ENCODE measurements at regions not wholly inside any gene's neighbourhood (a gene's known extent, or its start where the extent isn't known, plus 50 kb on each side); places are given as distances from the start of the nearest gene placed in this dataset.

DNA sequence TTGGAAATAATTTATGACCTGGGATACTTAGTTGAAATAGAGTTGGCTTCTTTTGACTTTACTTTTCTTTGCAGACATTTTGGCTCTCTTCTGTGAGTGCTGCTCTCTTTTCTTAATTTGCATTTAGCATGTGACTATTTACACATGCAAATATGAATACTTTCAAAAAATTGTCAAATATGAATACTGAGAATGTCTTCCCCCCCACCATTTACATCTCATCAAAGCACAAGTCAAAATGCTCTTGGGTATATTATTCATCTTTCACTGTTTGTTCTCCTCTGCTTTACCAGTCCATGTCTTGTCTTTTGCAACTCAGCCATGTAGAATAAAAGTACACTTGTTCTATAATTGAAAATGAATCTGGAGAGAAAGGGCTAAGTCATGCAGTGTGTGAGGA lies 126.5 kb downstream of the HHIPL2 start:
- DNase-seq (ENCODE audit: extremely low spot score) = no peak
- ChIA-PET CTCF (no interaction called here), POLR2A (no interaction called here)
- no peak for TF ChIP-seq L3MBTL2 (conservative IDR thresholded peaks at IDR 0.05)
- no peak for TF ChIP-seq NFRKB (IDR thresholded peaks at IDR 0.05)
- TF ChIP-seq ELF4 (IDR thresholded peaks at IDR 0.05) = no peak
- no peak for TF ChIP-seq TARDBP (IDR thresholded peaks at IDR 0.05)
- no peak for TF ChIP-seq ARNT (IDR thresholded peaks at IDR 0.05)
- no peak for TF ChIP-seq FOXA1 (IDR thresholded peaks at IDR 0.05)
- no peak for TF ChIP-seq BHLHE40 (IDR thresholded peaks at IDR 0.05; ENCODE audit: borderline replicate concordance)
- no peak for TF ChIP-seq HDGF (IDR thresholded peaks at IDR 0.05; ENCODE audit: borderline replicate concordance)
- TF ChIP-seq SP1 (IDR thresholded peaks at IDR 0.05) = no peak
- no peak for TF ChIP-seq FOXK2 (IDR thresholded peaks at IDR 0.05)
- TF ChIP-seq, protein P1, sequence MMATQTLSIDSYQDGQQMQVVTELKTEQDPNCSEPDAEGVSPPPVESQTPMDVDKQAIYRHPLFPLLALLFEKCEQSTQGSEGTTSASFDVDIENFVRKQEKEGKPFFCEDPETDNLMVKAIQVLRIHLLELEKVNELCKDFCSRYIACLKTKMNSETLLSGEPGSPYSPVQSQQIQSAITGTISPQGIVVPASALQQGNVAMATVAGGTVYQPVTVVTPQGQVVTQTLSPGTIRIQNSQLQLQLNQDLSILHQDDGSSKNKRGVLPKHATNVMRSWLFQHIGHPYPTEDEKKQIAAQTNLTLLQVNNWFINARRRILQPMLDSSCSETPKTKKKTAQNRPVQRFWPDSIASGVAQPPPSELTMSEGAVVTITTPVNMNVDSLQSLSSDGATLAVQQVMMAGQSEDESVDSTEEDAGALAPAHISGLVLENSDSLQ (IDR thresholded peaks at IDR 0.05) = no peak
- no peak for TF ChIP-seq ZNF384 (IDR thresholded peaks at IDR 0.05)
- TF ChIP-seq CTBP1 (IDR thresholded peaks at IDR 0.05; ENCODE audit: borderline replicate concordance) = no peak
- TF ChIP-seq SUZ12 (IDR thresholded peaks at IDR 0.05) = no peak
- TF ChIP-seq LEF1 (IDR thresholded peaks at IDR 0.05; ENCODE audit: borderline replicate concordance) = no peak
- no peak for TF ChIP-seq FOXM1 (IDR thresholded peaks at IDR 0.05; ENCODE audit: borderline replicate concordance)

DNA sequence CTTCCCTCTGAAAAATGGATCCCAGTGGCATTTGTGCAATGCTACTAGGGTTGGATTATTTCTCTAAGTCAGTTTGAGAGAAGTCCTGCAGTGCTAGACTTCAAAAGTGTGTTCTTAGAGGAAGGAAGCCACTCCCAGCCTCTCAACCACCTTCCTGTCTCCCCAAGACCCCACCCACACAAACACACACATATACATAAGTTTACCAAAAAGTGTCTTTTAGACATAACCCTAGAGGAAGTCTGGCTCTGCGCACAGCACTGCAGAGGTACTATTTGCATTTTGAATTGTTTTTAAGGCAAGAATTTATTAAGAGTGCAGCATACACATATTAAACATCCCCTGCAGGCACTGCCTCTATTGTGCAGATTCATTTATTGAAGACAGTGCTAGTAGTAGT lies 127.3 kb downstream of the HHIPL2 start:
- no peak for TF ChIP-seq SUZ12 (IDR thresholded peaks at IDR 0.05)
- TF ChIP-seq NFRKB (IDR thresholded peaks at IDR 0.05) = no peak
- no peak for TF ChIP-seq FOXM1 (IDR thresholded peaks at IDR 0.05; ENCODE audit: borderline replicate concordance)
- no peak for TF ChIP-seq SP1 (IDR thresholded peaks at IDR 0.05)
- no peak for TF ChIP-seq FOXA1 (IDR thresholded peaks at IDR 0.05)
- TF ChIP-seq ELF4 (IDR thresholded peaks at IDR 0.05) = no peak
- no peak for TF ChIP-seq CTBP1 (IDR thresholded peaks at IDR 0.05; ENCODE audit: borderline replicate concordance)
- TF ChIP-seq ARNT (IDR thresholded peaks at IDR 0.05) = no peak
- no peak for TF ChIP-seq HDGF (IDR thresholded peaks at IDR 0.05; ENCODE audit: borderline replicate concordance)
- no peak for TF ChIP-seq TARDBP (IDR thresholded peaks at IDR 0.05)
- no peak for TF ChIP-seq BHLHE40 (IDR thresholded peaks at IDR 0.05; ENCODE audit: borderline replicate concordance)
- no peak for TF ChIP-seq L3MBTL2 (conservative IDR thresholded peaks at IDR 0.05)
- TF ChIP-seq FOXK2 (IDR thresholded peaks at IDR 0.05) = no peak
- ChIA-PET CTCF (interaction anchor here (0.5 kb wide), 1 partner anchor 13 kb away, joined by 3 read pairs; no protein-coding TSS in a partner anchor), POLR2A (no interaction called here)
- no peak for DNase-seq (ENCODE audit: extremely low spot score)

DNA sequence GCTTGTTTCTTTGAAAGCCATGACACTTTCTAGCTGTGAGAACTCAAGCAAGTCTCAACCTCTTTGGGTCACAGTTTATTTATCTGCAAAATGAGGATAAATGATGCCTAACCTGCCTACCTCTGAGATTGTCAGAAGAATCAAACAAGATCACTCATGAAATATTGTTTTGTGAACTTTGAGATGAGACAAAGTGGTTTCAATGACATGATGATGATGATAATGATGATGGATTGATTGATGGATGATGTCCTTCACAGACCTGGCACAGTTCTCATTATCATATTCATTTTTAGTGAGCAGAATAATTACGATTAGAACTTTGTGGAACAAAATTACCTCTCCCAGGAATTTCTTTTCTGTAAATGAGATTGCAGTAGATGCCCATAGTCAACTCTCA lies 129.2 kb downstream of the HHIPL2 start:
- TF ChIP-seq LEF1 (IDR thresholded peaks at IDR 0.05; ENCODE audit: borderline replicate concordance) = no peak
- no peak for TF ChIP-seq TARDBP (IDR thresholded peaks at IDR 0.05)
- no peak for TF ChIP-seq ZNF384 (IDR thresholded peaks at IDR 0.05)
- TF ChIP-seq FOXA1 (IDR thresholded peaks at IDR 0.05) = no peak
- TF ChIP-seq CTBP1 (IDR thresholded peaks at IDR 0.05; ENCODE audit: borderline replicate concordance) = no peak
- no peak for TF ChIP-seq ELF4 (IDR thresholded peaks at IDR 0.05)
- TF ChIP-seq FOXM1 (IDR thresholded peaks at IDR 0.05; ENCODE audit: borderline replicate concordance) = no peak
- ChIA-PET POLR2A (no interaction called here), CTCF (no interaction called here)
- no peak for DNase-seq (ENCODE audit: extremely low spot score)

DNA sequence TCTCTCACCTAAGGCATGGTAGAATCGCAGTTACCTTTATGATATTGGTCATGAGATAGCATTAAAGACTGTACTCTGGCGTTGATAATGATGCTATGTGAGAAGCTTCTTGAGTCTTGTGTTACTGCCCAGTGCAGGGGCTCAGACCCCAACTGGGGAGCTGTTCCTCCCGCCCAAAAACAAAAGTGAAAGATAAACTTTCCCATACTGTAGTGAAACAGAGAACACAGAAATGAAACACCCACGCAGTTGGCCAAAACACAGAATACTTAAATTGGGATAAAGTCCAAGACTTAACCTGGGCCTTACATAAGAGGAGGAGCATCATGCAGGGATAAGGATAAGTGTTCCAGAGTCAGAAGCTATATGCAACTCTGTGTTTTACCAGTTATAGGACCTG lies 130.6 kb downstream of the HHIPL2 start:
- POLR2A ChIA-PET = no interaction called here
- TF ChIP-seq NFRKB (IDR thresholded peaks at IDR 0.05) = no peak
- TF ChIP-seq FOXK2 (IDR thresholded peaks at IDR 0.05) = no peak
- no peak for TF ChIP-seq ELF4 (IDR thresholded peaks at IDR 0.05)
- no peak for DNase-seq (ENCODE audit: extremely low spot score)
- CTCF ChIA-PET = no interaction called here

DNA sequence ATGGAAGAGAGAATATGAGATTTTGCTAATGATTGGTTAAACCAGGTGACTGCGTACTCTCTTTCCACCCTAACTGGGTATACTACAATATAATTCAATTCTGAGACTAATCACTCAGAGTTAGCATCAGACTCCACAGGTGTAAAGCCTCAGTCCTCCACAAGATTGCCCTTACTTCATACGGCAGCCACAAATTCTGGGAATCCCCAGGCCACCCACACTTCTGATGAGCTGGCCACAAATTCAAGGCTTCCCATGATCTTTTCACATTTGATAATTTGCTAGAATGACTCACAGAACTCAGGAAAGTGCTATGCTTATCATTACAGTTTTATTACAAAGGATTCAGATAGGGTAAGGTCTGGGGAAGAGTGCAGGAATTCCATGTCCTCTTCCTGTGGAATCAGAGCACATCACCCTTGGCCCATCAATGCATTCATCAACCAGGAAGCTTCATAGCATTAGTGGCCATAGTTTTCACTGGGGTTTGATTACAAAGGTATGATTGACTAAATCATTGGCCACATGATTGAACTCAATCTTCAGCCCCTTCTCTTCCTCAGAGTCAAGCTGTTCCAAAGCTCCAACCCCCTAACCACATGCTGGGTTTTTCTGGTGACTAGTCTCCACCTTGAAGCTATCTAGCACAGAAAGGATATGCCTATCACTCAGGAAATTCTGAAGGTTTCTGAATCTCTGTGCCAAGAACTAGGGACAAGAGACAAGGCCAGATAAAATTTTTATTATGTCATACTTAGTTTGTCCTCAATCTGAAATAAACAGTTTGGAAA lies 131.7 kb downstream of the HHIPL2 start:
- CTCF ChIA-PET = no interaction called here
- DNase-seq (ENCODE audit: extremely low spot score) = no peak
- POLR2A ChIA-PET = no interaction called here
- TF ChIP-seq ELF4 (IDR thresholded peaks at IDR 0.05) (no peak), BHLHE40 (IDR thresholded peaks at IDR 0.05; ENCODE audit: borderline replicate concordance) (no peak), NFRKB (IDR thresholded peaks at IDR 0.05) (no peak), FOXM1 (IDR thresholded peaks at IDR 0.05; ENCODE audit: borderline replicate concordance) (no peak), SP1 (IDR thresholded peaks at IDR 0.05) (no peak)

DNA sequence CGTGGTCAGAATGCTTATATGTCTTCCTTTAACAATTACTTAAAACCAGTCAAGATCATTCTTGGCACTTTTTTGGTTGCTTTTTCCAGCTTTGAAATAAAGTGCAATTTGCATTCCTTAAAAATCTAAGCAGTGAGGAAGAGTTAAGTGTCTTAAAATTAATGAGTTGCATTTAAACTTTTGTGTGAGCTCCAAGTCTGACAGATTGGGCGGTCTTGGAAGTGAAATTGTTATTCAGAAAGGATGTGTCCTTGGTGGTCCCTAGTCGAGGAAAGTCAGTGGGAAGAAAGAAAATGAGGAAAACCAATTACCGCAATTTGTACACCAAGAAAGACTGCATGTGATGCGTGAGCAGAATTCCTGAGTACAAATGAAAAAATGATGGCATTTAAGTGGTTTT lies 132.5 kb downstream of the HHIPL2 start:
- TF ChIP-seq FOXA1 (IDR thresholded peaks at IDR 0.05) (no peak), FOXK2 (IDR thresholded peaks at IDR 0.05) (no peak), HDGF (IDR thresholded peaks at IDR 0.05; ENCODE audit: borderline replicate concordance) (no peak), ELF4 (IDR thresholded peaks at IDR 0.05) (no peak), SP1 (IDR thresholded peaks at IDR 0.05) (no peak), SUZ12 (IDR thresholded peaks at IDR 0.05) (no peak), TARDBP (IDR thresholded peaks at IDR 0.05) (no peak), BHLHE40 (IDR thresholded peaks at IDR 0.05; ENCODE audit: borderline replicate concordance) (no peak), LEF1 (IDR thresholded peaks at IDR 0.05; ENCODE audit: borderline replicate concordance) (no peak), NFRKB (IDR thresholded peaks at IDR 0.05) (no peak), L3MBTL2 (conservative IDR thresholded peaks at IDR 0.05) (no peak), FOXM1 (IDR thresholded peaks at IDR 0.05; ENCODE audit: borderline replicate concordance) (no peak), CTBP1 (IDR thresholded peaks at IDR 0.05; ENCODE audit: borderline replicate concordance) (no peak)
- TF ChIP-seq, protein P1 (IDR thresholded peaks at IDR 0.05) = no peak
- no peak for DNase-seq (ENCODE audit: extremely low spot score)
- ChIA-PET POLR2A (no interaction called here), CTCF (no interaction called here)

DNA sequence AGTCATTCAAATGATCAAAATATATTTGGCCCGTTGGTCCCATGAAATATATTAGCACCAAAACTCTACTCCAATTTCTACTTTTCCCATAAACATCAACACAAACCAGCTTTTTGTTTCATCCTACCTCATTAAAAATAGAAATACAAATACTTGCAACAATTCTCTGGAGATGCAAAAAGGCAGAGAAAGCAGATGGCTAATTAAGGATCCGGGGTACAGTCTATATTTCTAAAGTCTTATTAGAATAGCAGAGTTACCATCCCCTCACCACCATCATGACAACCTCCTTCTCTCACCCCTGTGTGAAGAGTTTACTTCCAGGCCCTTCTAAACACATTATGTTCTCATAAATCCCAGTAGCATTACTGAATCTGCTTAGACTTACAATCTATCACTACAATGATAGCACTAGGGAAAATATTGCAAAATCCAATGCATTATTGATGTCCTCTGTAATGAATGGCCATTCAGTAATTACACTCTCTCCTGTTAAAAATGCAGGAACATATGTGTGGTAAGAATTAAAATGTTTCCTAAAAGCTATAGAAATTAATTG lies 133.8 kb downstream of the HHIPL2 start:
- CTCF ChIA-PET = no interaction called here
- no peak for DNase-seq (ENCODE audit: extremely low spot score)
- POLR2A ChIA-PET = no interaction called here
- TF ChIP-seq CTBP1 (IDR thresholded peaks at IDR 0.05; ENCODE audit: borderline replicate concordance) (no peak), FOXA1 (IDR thresholded peaks at IDR 0.05) (no peak), FOXM1 (IDR thresholded peaks at IDR 0.05; ENCODE audit: borderline replicate concordance) (no peak), L3MBTL2 (conservative IDR thresholded peaks at IDR 0.05) (no peak), BHLHE40 (IDR thresholded peaks at IDR 0.05; ENCODE audit: borderline replicate concordance) (no peak), FOXK2 (IDR thresholded peaks at IDR 0.05) (no peak), HDGF (IDR thresholded peaks at IDR 0.05; ENCODE audit: borderline replicate concordance) (no peak), LEF1 (IDR thresholded peaks at IDR 0.05; ENCODE audit: borderline replicate concordance) (no peak), ZNF384 (IDR thresholded peaks at IDR 0.05) (no peak), SP1 (IDR thresholded peaks at IDR 0.05) (no peak), SUZ12 (IDR thresholded peaks at IDR 0.05) (no peak), TARDBP (IDR thresholded peaks at IDR 0.05) (no peak), NFRKB (IDR thresholded peaks at IDR 0.05) (no peak), ARNT (IDR thresholded peaks at IDR 0.05) (no peak)
- TF ChIP-seq, protein P1 (IDR thresholded peaks at IDR 0.05) = no peak
